Mucosa of descending colon (tissue), 3 donors: ENCODE measurements at regions not wholly inside any gene's neighbourhood (a gene's known extent, or its start where the extent isn't known, plus 50 kb on each side); places are given as distances from the start of the nearest gene placed in this dataset.

ENCODE experiments used
- ATAC-seq: fragments of 200-7000 bp; cut with Tn5 transposase; one replicate; pipeline ENCODE4 v1.9.1; 2020; ENCODE audit warnings: mild to moderate bottlenecking, moderate library complexity
- DNase-seq, 3 donors: peaks; one replicate each; pipeline ENCODE4 v3.0.0-alpha.2; 2020
- H3K36me3 ChIP-seq: fragments of 200-600 bp; one replicate; pipeline ENCODE4 v1.8.0; 2021; ENCODE audit warnings: low read depth, mild to moderate bottlenecking
- H3K4me1 ChIP-seq: fragments of 200-600 bp; one replicate; pipeline ENCODE4 v1.8.0; 2021; ENCODE audit warnings: low read depth, mild to moderate bottlenecking
- H3K4me3 ChIP-seq: fragments of 200-600 bp; one replicate; pipeline ENCODE4 v1.8.0; 2021; ENCODE audit warnings: mild to moderate bottlenecking
- H3K9me3 ChIP-seq: fragments of 200-600 bp; one replicate; pipeline ENCODE4 v1.8.0; 2021; ENCODE audit warnings: mild to moderate bottlenecking
- intact Hi-C, 2 donors: fragments of 100-400 bp; cut with DNase I in 1 of 2; cut with micrococcal nuclease in 1 of 2; formaldehyde crosslinking; loops; one replicate each; pipeline versions ENCODE4 v1.11.0 to v1.11.1; 2022; cut with DNase I, micrococcal nuclease
- TF ChIP-seq, protein P1 (sequence below): fragments of 200-600 bp; IDR thresholded peaks from one replicate; pipeline ENCODE4 v1.8.0; 2022; ENCODE audit warnings: antibody characterized with exemption, mild to moderate bottlenecking
- donor health status: DM: no; HTN: no; CAD: no; lungs with moderate emphysema.
- donor health status: DM: no; HTN: no; CAD: no.
- donor health status: DM: no; HTN: yes; CAD: no.

DNA sequence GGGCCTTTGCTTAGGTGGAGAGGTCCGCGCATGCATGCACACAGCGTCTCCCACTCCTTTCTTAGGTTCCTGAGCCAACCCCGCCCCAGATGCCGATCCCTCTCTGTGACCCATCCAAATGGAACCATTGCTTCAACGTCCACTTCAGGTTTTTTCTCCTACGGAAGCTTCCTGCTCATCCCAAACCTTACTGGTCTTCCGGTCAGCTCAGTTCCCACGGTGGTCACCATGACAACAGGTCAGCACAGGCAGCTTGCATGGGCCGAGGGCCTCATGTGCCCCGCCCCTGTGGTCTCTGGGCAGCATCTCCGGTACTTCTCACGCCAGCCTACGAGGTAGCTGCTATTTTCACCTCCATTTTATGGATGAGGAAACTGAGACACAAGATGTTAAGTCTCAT lies 163.7 kb downstream of the SOCS6 start:
- Histone ChIP-seq H3K4me3 (no peak overlapping the region), H3K4me1 (no peaks in the 10 kb centered on the region), H3K9me3 (no peaks in the 10 kb centered on the region), H3K36me3 (no peaks in the 10 kb centered on the region)
- DNase-seq, result no peak
- intact Hi-C loops, result loop anchor here in 1 of 2 donors (5.0 kb wide), 1 partner anchor 255 kb away; no protein-coding TSS in a partner anchor
- ATAC-seq, result no peak
- TF ChIP-seq, protein P1, sequence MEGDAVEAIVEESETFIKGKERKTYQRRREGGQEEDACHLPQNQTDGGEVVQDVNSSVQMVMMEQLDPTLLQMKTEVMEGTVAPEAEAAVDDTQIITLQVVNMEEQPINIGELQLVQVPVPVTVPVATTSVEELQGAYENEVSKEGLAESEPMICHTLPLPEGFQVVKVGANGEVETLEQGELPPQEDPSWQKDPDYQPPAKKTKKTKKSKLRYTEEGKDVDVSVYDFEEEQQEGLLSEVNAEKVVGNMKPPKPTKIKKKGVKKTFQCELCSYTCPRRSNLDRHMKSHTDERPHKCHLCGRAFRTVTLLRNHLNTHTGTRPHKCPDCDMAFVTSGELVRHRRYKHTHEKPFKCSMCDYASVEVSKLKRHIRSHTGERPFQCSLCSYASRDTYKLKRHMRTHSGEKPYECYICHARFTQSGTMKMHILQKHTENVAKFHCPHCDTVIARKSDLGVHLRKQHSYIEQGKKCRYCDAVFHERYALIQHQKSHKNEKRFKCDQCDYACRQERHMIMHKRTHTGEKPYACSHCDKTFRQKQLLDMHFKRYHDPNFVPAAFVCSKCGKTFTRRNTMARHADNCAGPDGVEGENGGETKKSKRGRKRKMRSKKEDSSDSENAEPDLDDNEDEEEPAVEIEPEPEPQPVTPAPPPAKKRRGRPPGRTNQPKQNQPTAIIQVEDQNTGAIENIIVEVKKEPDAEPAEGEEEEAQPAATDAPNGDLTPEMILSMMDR, result no peak

DNA sequence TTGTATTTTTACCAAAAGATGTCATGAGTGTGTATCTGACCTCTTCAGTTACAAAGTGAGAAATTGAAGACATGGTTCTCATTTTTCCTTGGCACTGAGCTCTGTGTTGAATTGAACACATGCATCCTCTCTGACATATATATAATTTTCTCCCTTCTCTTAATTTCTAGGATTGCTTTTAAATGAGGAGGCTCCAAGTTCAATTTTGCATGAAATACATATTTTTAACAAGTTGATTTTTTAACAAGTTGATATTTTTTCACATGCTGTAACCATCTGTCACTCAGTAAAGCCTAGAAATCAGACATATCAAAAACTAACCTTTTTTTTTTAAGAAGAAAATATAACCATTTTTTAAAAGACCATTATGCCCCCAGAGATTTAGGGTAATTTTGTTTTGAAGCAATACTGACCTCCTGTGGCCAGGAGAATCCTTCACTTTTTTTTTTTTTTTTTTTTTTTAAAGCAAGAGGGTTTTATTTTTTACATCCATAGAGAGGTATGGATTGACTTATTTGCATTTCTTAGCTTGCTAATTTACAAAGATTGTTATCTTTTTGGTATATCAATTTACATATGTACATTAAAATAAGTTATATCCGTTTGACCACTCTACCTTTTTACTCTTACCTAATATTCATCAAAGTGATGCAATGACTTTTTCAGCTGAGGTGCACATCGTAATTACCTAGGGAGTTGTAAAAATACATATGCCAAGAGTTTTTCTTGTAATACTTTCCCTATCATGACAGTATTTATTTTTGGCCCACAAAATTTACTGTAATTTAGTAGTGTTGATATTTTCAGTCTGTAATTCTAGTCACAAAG lies 161.8 kb downstream of the SOCS6 start:
- H3K4me3 ChIP-seq, result no peak overlapping the region
- intact Hi-C loops, result loop anchor here in 1 of 2 donors (5.0 kb wide), 1 partner anchor 253 kb away; no protein-coding TSS in a partner anchor
- DNase-seq (no peak), ATAC-seq (no peak)
- no peaks in the 10 kb centered on the region for H3K36me3 ChIP-seq
- no peaks in the 10 kb centered on the region for H3K9me3 ChIP-seq
- no peaks in the 10 kb centered on the region for H3K4me1 ChIP-seq
- TF ChIP-seq, protein P1, result no peak

DNA sequence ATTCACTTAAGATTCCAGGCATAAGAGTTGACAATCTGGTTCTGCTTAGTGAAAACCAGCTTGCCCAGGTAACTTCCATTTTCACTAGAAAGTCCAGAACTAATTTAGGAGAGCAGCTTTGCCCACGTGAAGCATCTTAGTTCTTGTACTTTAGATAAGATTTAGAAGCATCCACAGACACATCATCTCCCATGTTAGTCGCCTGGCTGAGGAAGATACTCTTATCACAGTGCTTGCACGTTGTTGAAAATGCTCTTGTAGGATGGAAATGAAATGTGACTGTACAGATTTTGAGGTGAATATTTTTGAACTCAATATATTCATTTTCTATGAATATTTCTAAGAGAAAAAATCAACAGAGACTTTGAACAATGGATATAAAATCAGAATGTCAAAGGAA lies 159.7 kb downstream of the SOCS6 start:
- Histone ChIP-seq H3K9me3 (peaks cover 7% of the 10 kb centered on the region), H3K4me3 (no peak overlapping the region), H3K36me3 (no peaks in the 10 kb centered on the region), H3K4me1 (no peaks in the 10 kb centered on the region)
- DNase-seq (no peak), ATAC-seq (no peak)
- intact Hi-C loops, result no loop called here
- TF ChIP-seq, protein P1, result no peak

DNA sequence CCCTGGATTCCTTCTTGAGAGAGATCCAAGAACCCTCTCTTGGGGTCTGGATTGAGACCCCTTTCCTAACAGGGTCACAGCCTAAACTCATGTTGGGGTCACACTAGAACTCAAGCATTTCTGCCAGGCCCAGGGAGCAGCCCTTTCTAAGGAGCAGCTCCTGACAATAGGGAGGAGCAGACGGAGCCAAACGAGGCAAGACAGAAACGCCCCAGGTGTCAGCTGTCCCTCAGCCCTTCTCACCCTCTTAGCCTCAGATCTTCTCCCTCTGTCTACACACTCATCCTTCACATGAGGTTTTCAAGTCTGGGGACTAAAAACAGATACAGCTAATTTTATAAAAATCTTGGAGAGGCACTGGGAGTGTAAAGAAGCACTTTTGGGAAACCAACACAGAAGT lies 157.2 kb downstream of the SOCS6 start:
- no peaks in the 10 kb centered on the region for H3K4me1 ChIP-seq
- intact Hi-C loops, result no loop called here
- H3K9me3 ChIP-seq, result peaks cover 23% of the 10 kb centered on the region
- TF ChIP-seq, protein P1, result no peak
- no peak for ATAC-seq
- no peak overlapping the region for H3K4me3 ChIP-seq
- H3K36me3 ChIP-seq, result no peaks in the 10 kb centered on the region
- no peak for DNase-seq

DNA sequence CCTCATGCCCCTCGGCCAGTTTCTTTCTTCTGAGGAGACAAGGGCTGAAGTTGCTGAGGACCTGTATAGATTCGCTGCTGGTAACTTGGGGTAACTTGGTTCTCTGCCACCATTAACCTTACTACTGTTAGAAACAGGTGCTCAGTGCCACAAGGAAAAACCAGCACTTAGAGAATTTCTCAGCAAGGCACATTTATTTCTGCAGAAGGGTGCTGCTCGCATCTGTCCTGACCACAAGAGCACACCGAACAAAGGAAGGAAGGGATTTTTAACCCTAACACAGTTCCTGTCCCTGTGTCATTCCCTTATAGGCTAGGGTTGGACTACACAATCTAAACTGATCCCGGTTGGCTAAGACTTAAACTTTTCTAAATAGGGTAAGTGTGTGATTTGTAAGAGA lies 154.1 kb downstream of the SOCS6 start:
- Histone ChIP-seq H3K4me3 (no peak overlapping the region), H3K36me3 (no peaks in the 10 kb centered on the region), H3K4me1 (no peaks in the 10 kb centered on the region), H3K9me3 (peaks cover 23% of the 10 kb centered on the region)
- intact Hi-C loops, result no loop called here
- ATAC-seq (no peak), DNase-seq (no peak)
- TF ChIP-seq, protein P1, result no peak
